Body of pancreas (tissue), 4 donors: ENCODE measurements at regions not wholly inside any gene's neighbourhood (a gene's known extent, or its start where the extent isn't known, plus 50 kb on each side); places are given as distances from the start of the nearest gene placed in this dataset.

Experiments
- CTCF ChIP-seq, 7 experiments: fragments of 450-650 bp in 4 of 7; fragments of 200-600 bp in 3 of 7; sonication (generic) in 3 of 7; IDR thresholded peaks; one replicate each; pipeline ENCODE4 v1.5.1; 2016 to 2019; ENCODE audit warnings: antibody characterized with exemption in 7 of 7
- POLR2A ChIP-seq, 3 donors: fragments of 450-650 bp; IDR thresholded peaks; one replicate each; pipeline ENCODE4 v1.6.1; 2016; ENCODE audit warnings: antibody characterized with exemption in 3 of 3, mild to moderate bottlenecking in 2 of 3

- TF ChIP-seq CTCF (IDR thresholded peaks at IDR 0.05) (no peak), POLR2A (IDR thresholded peaks at IDR 0.05) (no peak)
Observed at GRCh38 chr7:68613405-68613804, 984.9 kb upstream of the AUTS2 start.
